SHP77 (cell line): ENCODE measurements at regions not wholly inside any gene's neighbourhood (a gene's known extent, or its start where the extent isn't known, plus 50 kb on each side); places are given as distances from the start of the nearest gene placed in this dataset.

ENCODE experiments used
- DNase-seq, 2 experiments: peaks; one replicate each; lab custom pipeline; 2025; lab: John Stamatoyannopoulos, UW

- peak in 1 of 2 experiments; percentile 2 for DNase-seq
These were observed 89.7 kb upstream of the CNTNAP5 start for GRCh38 chr2:123935405-123935804.

GRCh38 chr2:123953846-123954245 is 71.2 kb upstream of the CNTNAP5 start:
- DNase-seq: no peak

- DNase-seq: no peak
These were observed 67.1 kb upstream of the CNTNAP5 start for GRCh38 chr2:123958011-123958410.

GRCh38 chr2:123961576-123961975 is 63.5 kb upstream of the CNTNAP5 start:
- no peak for DNase-seq

GRCh38 chr2:123971564-123972318 is 53.3 kb upstream of the CNTNAP5 start:
- no peak for DNase-seq
